Erythroblast (primary cell): ENCODE measurements at regions not wholly inside any gene's neighbourhood (a gene's known extent, or its start where the extent isn't known, plus 50 kb on each side); places are given as distances from the start of the nearest gene placed in this dataset.

Experiments used
- DNase-seq, 2 experiments: peaks; one replicate each; lab custom pipeline; 2025; lab: John Stamatoyannopoulos, UW
- GATA1 ChIP-seq: IDR thresholded peaks from 2 replicates; pipeline ENCODE4 v1.6.1; 2011; ENCODE audit warnings: low read depth, mild to moderate bottlenecking, control low read depth, low read length, moderate library complexity
- POLR2A ChIP-seq: IDR thresholded peaks from 2 replicates; pipeline ENCODE4 v1.6.1; 2011; ENCODE audit warnings: mild to moderate bottlenecking, low read length

DNA sequence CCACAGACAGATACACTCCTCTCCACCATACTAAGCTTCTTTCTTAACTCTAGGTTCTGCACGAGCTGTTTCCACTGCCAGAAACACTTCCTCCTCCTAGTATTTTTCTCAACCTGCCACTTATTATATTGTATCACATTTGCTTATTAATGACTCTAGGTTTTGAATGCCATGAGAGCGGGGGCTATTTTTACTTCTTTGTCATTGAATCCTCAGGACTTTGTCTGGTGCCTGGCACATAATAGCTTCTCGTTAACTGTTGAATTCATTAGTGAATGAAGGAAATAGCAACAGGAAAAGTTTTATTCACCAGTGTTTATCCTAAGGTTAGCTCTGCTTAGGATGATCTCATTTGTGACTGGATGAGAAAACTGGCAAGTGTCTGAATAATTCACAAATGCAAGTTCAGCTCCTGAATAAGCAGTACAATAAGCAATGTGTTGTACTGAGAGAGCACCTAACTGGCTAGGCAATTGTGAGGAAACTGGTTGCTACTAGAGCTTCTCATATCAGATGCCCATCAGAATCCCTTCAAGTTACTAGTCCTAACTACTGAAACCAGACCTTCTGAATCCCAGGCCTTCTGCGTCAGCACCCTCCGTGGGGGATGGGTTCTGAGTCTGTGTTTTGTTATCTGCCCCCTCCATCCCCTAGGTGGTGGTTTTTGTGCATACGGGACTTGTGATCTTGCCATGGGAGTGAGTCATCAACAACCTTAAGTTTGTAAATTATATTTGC is 92.7 kb downstream of the LSMEM1 start:
- peak; percentile 13 to 32 for DNase-seq
- TF ChIP-seq POLR2A = no peak

DNA sequence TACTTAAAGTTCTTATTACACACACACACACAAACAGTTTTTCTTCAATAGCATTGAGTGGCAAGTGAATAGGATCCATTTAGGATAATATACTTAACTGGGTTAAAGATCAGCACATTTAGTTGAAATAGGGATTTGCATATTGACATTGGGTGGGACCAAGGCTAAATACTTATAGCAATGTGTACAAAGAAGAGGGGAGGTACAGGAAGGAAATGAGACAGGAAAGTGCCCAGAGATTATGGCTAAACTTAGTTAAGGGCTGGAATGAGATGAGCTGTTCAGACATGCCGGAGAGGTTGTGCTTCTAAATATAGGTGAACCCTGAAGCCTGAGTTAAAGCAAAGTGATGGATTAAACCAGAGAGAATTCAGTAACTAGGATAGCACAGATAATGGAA is 95.1 kb downstream of the LSMEM1 start:
- no peak for DNase-seq
- TF ChIP-seq GATA1 (no peak), POLR2A (no peak)

DNA sequence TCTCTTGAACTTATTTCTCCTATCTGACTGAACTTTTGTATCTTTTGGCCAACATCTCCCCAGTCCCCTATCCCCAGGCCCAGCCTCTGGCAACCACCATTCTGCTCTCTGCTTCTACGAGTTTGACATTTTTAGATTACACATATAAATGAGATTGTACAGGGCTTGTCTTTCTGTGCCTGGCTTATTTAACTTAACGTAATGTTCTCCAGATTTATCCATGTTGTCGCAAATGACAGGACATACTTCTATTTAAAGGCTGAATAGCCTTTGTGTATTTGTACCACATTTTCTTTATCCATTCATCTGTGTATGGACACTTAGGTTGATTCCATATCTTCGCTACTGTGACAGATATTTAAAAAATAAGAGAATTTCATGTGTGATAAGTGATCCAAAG is 98.6 kb downstream of the LSMEM1 start:
- no peak for TF ChIP-seq GATA1
- TF ChIP-seq POLR2A = no peak
- no peak for DNase-seq

DNA sequence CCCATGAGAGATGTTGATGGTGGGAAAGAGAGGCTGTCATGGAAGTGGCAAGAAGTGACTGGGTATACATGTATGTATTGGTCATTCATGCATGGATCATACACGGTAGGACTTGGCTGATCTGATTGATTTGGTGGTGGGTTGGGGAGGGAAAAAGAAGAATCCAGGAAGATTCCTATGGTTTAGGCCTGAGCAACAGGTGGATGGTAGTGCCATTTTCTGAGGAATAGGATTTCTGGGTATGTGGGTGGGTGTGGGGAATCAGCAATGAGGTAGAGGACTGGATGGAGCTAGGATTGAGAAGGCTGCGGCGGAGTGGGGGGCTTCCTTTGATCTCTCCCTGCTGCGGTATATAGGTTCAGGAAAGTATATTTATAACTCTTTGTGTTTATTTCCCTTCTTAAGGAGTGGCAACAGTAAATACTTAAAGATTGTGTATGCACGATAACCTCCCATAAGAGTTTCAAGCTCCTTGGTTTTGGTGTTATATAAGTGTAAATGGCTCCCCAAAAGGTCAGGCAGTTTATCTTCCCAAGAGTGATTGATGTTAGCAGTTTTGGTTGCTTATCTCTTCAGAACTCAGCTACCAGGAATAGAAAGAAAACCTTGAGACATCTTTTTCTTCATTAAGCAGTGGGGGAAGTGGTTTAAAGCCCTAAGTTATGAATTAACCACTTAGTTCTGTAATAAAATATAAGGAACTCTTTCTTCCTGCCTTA is 100.1 kb downstream of the LSMEM1 start:
- TF ChIP-seq POLR2A (no peak), GATA1 (no peak)
- no peak for DNase-seq

DNA sequence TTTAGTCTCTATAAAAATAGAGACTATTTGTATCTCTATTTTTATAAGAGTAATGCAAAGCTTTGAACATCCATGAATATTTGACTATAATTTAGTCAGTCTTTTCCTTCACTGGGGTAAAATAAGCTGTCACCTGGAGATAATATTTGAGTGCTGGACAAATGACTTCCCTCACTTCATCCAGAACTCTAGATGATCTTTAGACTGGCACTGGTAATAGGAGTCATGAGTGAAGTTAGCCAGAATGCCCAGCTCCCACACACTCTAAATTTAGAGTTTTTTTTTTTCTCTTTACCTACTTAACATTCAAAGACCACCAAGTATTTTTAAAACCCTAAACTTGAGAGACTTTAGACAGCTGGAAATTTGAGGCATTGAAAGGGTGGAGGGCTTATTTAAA is 100.7 kb downstream of the LSMEM1 start:
- no peak for TF ChIP-seq GATA1
- no peak for TF ChIP-seq POLR2A
- DNase-seq = no peak

DNA sequence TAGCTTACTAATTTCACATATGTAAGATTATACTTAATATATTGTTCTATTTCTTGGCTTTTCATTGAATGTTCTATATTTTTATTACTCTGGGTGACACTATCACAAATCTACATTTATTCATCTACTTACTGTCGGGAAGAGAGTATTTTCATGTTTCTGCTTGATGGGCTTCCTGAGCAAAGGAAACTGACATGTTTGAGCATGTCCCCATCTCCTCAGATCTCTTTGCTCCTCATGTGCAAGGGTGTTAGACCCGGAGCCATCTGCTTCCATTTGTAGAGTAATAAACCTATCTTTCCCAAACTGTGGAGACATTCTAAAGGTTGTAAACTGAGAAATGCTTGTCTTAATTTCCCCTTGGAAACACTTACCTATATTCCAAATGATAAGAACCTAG is 103.5 kb downstream of the LSMEM1 start:
- TF ChIP-seq POLR2A (no peak), GATA1 (no peak)
- DNase-seq = no peak

DNA sequence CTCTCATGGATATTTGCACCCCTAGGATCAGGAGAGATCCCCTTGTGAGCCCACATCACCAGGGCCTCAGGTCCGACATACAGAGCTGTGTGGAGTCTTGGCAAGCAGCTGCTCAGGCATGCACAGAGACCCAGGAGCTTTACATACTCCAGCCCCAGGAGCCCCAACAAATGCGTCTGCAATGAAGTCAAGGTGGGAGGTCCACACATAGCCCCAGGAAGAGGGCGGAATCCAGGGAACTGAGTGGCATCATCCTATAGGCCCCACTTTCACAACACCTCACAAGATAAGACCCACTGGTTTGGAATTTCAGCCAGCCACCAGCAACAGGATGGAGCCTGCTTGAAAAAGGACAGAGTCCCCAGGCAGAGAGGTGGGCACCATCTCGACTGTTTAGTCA is 106.7 kb downstream of the LSMEM1 start:
- TF ChIP-seq GATA1 = no peak
- TF ChIP-seq POLR2A = no peak
- no peak for DNase-seq

DNA sequence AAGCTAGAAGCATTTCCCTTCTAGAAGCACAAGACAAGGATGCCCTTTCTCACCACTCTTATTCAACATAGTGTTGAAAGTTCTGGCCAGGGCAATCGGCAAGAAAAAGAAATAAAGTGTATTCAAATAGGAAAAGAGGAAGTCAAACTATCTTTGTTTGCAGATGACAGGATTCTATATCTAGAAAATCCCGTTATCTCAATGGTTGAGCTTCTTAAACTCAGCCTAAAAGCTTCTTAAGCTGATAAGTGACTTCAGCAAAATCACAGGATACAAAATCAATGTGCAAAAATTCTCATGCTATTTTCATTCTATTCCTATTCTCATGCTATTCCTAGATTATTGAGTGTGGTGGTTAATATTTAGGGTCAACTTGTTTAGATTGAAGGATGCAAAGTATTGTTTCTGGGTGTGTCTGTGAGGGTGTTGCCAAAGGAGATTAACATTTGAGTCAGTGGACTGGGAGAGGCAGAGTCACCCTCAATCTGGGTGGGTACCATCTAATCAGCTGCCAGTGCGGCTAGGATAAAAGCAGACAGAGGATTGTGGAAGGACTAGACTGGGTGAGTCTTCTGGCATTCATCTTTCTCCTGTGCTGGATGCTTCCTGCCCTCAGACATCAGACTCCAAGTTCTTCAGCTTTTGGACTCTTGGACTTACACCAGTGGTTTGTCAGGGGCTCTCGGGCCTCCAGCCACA is 111.9 kb downstream of the LSMEM1 start:
- peak in 1 of 2 experiments; percentile 1 for DNase-seq

DNA sequence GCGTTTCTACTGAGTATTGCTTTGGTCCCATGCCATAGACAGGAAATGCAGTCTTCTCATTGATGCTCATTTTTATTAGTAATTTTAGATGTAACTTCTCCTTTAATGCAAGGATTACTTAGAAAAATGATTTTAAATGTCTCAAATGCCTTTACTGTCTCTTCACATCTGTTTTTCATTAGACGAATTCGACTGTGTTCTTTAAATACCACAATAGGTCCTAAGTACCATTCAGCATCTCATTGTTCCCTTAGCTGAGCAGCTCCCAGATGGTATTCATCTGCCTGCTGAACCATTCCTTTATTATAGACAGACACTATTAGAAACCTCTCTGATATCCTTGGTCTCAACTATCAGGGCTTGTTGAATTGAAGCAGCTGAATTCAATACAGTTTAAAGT is 113.6 kb downstream of the LSMEM1 start:
- no peak for DNase-seq
- TF ChIP-seq GATA1 (no peak), POLR2A (no peak)

DNA sequence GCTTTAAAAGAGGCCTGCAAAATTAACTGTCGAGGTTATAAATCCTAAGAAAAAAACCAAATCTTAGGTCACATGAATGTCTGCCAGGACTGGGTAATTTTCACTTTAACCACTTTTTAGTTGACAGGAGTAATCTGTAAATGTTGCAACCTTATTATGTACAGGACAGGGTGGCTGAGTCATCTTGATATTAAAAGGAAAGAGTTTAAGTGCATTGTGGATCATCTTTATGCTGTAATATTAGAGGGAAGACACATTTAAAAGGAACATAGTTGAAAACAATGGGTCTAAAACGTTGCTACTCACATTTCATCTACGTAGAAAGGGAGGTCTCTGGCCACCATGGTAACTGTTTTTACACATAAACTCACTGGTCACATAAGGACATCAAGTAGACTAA is 115.5 kb downstream of the LSMEM1 start:
- TF ChIP-seq POLR2A (no peak), GATA1 (no peak)
- no peak for DNase-seq

DNA sequence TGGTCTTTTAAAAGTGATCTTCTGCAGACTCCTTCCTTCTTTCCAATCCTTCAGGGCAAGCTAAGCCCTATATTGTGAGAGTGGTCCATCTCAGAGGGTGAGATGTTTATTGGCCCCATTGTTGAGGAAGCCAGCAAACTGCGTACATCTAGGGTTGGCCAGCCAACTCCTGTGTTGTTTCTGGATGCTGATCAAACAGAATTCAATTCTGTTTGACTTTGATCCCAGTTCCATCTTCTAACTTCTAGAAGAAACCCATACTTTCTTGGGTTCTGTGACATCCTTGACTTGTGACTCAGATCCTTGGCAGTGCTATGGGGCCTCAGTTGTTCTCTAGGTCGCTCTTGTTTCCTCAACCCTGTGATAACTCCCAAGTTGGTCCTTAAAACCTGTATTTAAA is 116.2 kb downstream of the LSMEM1 start:
- DNase-seq = no peak
- TF ChIP-seq POLR2A (no peak), GATA1 (no peak)

DNA sequence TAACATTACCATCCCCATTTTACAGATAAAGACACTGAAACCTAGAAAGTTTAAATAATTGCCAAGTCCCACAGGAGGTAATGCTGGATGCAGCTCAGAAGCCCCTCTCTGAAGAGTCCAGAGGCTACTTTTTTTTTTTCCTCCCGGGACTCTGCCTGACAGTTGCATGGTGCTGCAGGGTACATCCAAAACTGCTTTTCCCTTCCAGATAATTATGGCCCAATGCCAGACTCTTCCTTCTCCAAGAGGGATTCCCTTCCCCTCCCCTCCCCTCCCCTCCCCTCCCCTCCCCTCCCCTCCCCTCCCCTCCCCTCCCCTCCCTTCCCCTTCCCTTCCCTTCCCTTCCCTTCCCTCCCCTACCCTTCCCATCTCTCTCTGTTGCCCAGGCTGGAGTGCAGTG is 122.9 kb downstream of the LSMEM1 start:
- DNase-seq = no peak
- TF ChIP-seq POLR2A (no peak), GATA1 (no peak)

DNA sequence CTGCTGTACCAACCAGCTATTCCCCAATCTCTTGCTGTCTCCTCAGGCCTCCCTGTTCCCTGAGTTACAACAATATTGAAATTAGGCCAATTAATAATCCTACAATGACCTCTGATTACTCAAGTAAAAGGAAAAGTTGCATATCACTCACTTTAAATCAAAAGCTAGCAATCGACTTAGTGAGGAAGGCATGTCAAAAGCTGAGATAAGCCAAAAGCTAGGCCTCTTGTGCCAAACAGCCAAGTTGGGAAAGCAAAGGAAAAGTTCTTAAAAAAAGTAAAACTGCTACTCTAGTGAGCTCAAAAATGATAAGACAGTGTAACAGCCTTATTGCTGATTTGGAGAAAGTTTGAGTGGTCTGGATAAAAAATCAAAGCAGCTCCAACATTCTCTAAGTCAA is 129.8 kb downstream of the LSMEM1 start:
- no peak for DNase-seq
- no peak for TF ChIP-seq GATA1
- TF ChIP-seq POLR2A = no peak

DNA sequence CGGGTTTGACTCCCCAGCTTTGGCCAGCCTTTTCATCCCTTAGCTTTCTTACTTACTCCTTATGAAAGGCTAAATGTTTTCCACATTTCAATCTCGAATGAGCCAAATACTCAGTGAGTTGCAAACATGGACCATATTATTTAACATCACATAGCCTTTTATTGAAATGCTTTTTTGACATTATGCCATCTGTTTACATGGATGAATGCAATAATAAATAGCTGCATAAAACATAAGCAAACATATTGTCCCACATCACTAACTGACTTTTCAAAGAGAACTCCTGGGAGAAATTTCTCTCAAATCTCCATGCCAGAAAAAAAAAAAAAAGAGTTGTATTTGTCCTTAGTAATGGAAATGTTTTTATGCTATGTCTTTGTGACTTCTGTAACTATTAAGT is 134.9 kb downstream of the LSMEM1 start:
- TF ChIP-seq GATA1 = no peak
- TF ChIP-seq POLR2A = no peak
- no peak for DNase-seq

DNA sequence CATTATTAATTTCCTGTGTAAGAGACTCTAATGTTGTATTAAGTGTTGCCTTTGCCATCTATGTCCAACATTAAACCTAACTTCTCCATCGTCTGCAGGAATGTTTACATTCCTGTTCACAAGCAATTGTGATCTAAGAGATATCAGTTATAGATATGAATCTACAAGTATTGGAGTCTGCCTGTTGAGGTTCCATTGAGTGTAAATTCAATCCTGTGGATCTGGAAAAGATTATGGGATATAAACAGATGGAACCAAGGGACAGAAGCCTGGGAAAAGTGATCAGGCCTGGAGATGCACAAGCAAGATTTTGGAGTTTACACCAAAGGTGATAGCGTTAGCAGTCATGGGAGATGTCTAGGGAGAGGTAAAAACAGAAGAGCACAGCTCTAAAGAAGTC is 135.5 kb downstream of the LSMEM1 start:
- TF ChIP-seq POLR2A = no peak
- no peak for TF ChIP-seq GATA1

More for the DNA sequence above, 135.5 kb downstream of the LSMEM1 start:
- no peak for DNase-seq
